ENCODE measurements at regions not wholly inside any gene's neighbourhood (a gene's known extent, or its start where the extent isn't known, plus 50 kb on each side); places are given as distances from the start of the nearest gene placed in this dataset.
"Not testable (repeated sequence)": the region's sequence is repeated elsewhere in the genome, so short reads cannot be mapped to it uniquely, and the experiment has no call there.

- TF ChIP-seq POLR2A (IDR thresholded peaks at IDR 0.05) (no peak), CTCF (IDR thresholded peaks at IDR 0.05) (no peak)
Observed at GRCh38 chr1:5140136-5140535, 485.7 kb downstream of the AJAP1 start.

GRCh38 chr1:5129746-5130355 lies 475.4 kb downstream of the AJAP1 start:
- no peak for DNase-seq (ENCODE audit: low spot score in 2 of 2)
- no peak overlapping the region for H3K4me3 ChIP-seq (ENCODE audit: low read depth, poor library complexity, severe bottlenecking)
- TF ChIP-seq POLR2A (IDR thresholded peaks at IDR 0.05) (no peak), CTCF (IDR thresholded peaks at IDR 0.05) (no peak)
- intact Hi-C loops (cut with DNase I; ENCODE audit: low total_unique reads), result no loop called here
- WGBS, 2 donors, result 68 to 74% methylated on average over 1 of the region's 1 CpG

More at GRCh38 chr1:5140136-5140535, 485.7 kb downstream of the AJAP1 start:
- no peak for DNase-seq (ENCODE audit: low spot score in 2 of 2)
- 38 to 45% methylated on average over 5 of the region's 5 CpGs for WGBS, 2 donors
- intact Hi-C loops (cut with DNase I; ENCODE audit: low total_unique reads), result no loop called here
- no peak overlapping the region for H3K4me3 ChIP-seq (ENCODE audit: low read depth, poor library complexity, severe bottlenecking)

- no peak for TF ChIP-seq POLR2A (IDR thresholded peaks at IDR 0.05)
- no peak for TF ChIP-seq CTCF (IDR thresholded peaks at IDR 0.05)
- no peak overlapping the region for H3K4me3 ChIP-seq (ENCODE audit: low read depth, poor library complexity, severe bottlenecking)
- 65 to 75% methylated on average over 7 of the region's 7 CpGs for WGBS, 2 donors
- intact Hi-C loops (cut with DNase I; ENCODE audit: low total_unique reads), result no loop called here
- no peak for DNase-seq (ENCODE audit: low spot score in 2 of 2)
Observed at GRCh38 chr1:5125208-5125607, 470.8 kb downstream of the AJAP1 start.

GRCh38 chr1:5120559-5120958 lies 466.1 kb downstream of the AJAP1 start:
- intact Hi-C loops (cut with DNase I; ENCODE audit: low total_unique reads), result no loop called here
- 90 to 98% methylated on average over 1 of the region's 1 CpG for WGBS, 2 donors
- TF ChIP-seq CTCF (IDR thresholded peaks at IDR 0.05) (no peak), POLR2A (IDR thresholded peaks at IDR 0.05) (no peak)

GRCh38 chr1:5119366-5120234 lies 465.2 kb downstream of the AJAP1 start:
- TF ChIP-seq CTCF (IDR thresholded peaks at IDR 0.05), result no peak
- no peak for TF ChIP-seq POLR2A (IDR thresholded peaks at IDR 0.05)
- WGBS, 2 donors, result 59 to 61% methylated on average over 11 of the region's 11 CpGs
- H3K4me3 ChIP-seq (ENCODE audit: low read depth, poor library complexity, severe bottlenecking), result no peak overlapping the region
- DNase-seq (ENCODE audit: low spot score in 2 of 2), result no peak
- intact Hi-C loops (cut with DNase I; ENCODE audit: low total_unique reads), result no loop called here

More at GRCh38 chr1:5120559-5120958, 466.1 kb downstream of the AJAP1 start:
- no peak for DNase-seq (ENCODE audit: low spot score in 2 of 2)
- H3K4me3 ChIP-seq (ENCODE audit: low read depth, poor library complexity, severe bottlenecking), result no peak overlapping the region

- intact Hi-C loops (cut with DNase I; ENCODE audit: low total_unique reads); H3K4me3 ChIP-seq (ENCODE audit: low read depth, poor library complexity, severe bottlenecking); DNase-seq (ENCODE audit: low spot score in 2 of 2): not testable (repeated sequence)
- WGBS, 2 donors, result 84 to 91% methylated on average over 10 of the region's 10 CpGs
Observed at GRCh38 chr1:5118771-5119170, 464.4 kb downstream of the AJAP1 start.

GRCh38 chr1:5118292-5118691 lies 463.9 kb downstream of the AJAP1 start:
- 83% methylated on average over 7 to 8 of the region's 11 CpGs for WGBS, 2 donors
- DNase-seq (ENCODE audit: low spot score in 2 of 2); H3K4me3 ChIP-seq (ENCODE audit: low read depth, poor library complexity, severe bottlenecking); intact Hi-C loops (cut with DNase I; ENCODE audit: low total_unique reads): not testable (repeated sequence)

Measured in lower leg skin (tissue), 4 donors.